WTC11 (cell line): ENCODE measurements at regions not wholly inside any gene's neighbourhood (a gene's known extent, or its start where the extent isn't known, plus 50 kb on each side); places are given as distances from the start of the nearest gene placed in this dataset.

ENCODE experiments used
- ATF1 ChIP-seq: sonication (generic); formaldehyde crosslinking; IDR thresholded peaks from 2 replicates; pipeline ENCODE4 v1.8.1; 2023; ENCODE audit warnings: mild to moderate bottlenecking, moderate library complexity, missing genetic modification reagents
- CREB1 ChIP-seq: sonication (generic); formaldehyde crosslinking; IDR thresholded peaks from 2 replicates; pipeline ENCODE4 v1.8.0; 2023; ENCODE audit warnings: mild to moderate bottlenecking, missing genetic modification reagents
- ELF4 ChIP-seq: sonication (generic); formaldehyde crosslinking; IDR thresholded peaks from 2 replicates; pipeline ENCODE4 v1.8.1; 2022; ENCODE audit warnings: low read depth, mild to moderate bottlenecking, moderate library complexity, missing genetic modification reagents
- HMGXB4 ChIP-seq: sonication (generic); formaldehyde crosslinking; IDR thresholded peaks from 2 replicates; pipeline ENCODE4 v1.8.1; 2023; ENCODE audit warnings: mild to moderate bottlenecking, moderate library complexity, missing genetic modification reagents

GRCh38 chr1:193625255-193625654 lies 438.8 kb upstream of the B3GALT2 start:
- TF ChIP-seq ATF1 (no peak), CREB1 (no peak), HMGXB4 (CRISPR knock-in tag) (no peak), ELF4 (CRISPR knock-in tag) (no peak)
